Stimulated activated CD4-positive, alpha-beta T cell treated with anti-CD3 and anti-CD28 coated beads, Interleukin-1b, Interleukin-23, amount 100 ng/mL, for 24 hours (primary cell): ENCODE measurements at regions not wholly inside any gene's neighbourhood (a gene's known extent, or its start where the extent isn't known, plus 50 kb on each side); places are given as distances from the start of the nearest gene placed in this dataset.

Source experiments
- DNase-seq, 4 experiments: peaks; one replicate each; pipeline ENCODE4 v3.0.0-alpha.2; 2020; ENCODE audit warnings: low read depth in 4 of 4, low spot score in 1 of 4

- no peak for DNase-seq
These were observed 107.1 kb upstream of the POU3F3 start for GRCh38 chr2:104746858-104747257.

GRCh38 chr2:104749856-104750460, 104.0 kb upstream of the POU3F3 start:
- no peak for DNase-seq

- DNase-seq, result no peak
These were observed 101.4 kb upstream of the POU3F3 start for GRCh38 chr2:104752504-104752903.

- DNase-seq, result no peak
These were observed 98.7 kb upstream of the POU3F3 start for GRCh38 chr2:104755026-104755878.

GRCh38 chr2:104756118-104756517, 97.8 kb upstream of the POU3F3 start:
- no peak for DNase-seq

GRCh38 chr2:104757056-104757455, 96.9 kb upstream of the POU3F3 start:
- no peak for DNase-seq

- DNase-seq, result no peak
These were observed 95.7 kb upstream of the POU3F3 start for GRCh38 chr2:104758199-104758620.

DNA sequence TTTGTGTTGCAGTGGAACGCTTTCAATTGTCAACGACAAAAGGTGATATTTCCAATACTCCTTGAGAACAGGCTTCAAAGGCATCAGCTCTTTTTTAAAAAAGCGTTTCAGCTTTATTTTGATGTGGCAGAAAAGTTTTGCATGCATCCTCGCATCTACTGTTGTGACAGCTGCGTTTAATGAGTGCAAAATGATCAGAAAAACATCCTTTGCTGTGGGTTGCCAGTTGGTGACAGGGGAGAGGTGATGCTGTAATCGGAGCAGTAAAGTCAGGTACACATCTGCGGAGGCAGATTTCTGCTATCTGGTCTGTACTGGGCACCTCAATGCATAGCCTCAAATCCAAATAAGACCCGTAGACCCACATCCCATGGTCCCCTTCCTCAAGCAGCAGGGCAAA, 91.9 kb upstream of the POU3F3 start:
- no peak for DNase-seq

DNA sequence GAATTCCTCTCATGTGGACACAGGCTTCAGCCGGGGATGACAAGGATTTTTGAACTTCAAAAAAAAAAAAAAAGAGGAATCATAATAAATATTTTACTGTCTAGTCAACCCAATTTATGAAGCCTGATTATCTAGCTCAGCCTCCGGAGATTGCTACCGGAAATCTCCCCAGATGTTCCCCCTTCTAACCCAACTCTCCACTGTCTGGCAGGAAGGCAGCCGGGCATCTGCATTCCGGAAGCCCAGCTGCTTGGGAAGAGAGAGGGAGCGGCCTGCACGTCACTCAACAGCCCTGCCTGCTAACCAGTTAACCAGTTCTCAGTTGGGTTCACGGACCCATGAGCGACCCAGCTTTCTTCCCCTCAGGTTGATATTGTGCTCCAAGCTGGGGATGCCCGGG, 87.2 kb upstream of the POU3F3 start:
- DNase-seq, result no peak

- DNase-seq, result no peak
These were observed 85.2 kb upstream of the POU3F3 start for GRCh38 chr2:104768694-104769093.

GRCh38 chr2:104769096-104769495, 84.8 kb upstream of the POU3F3 start:
- DNase-seq, result no peak

GRCh38 chr2:104772996-104773395, 80.9 kb upstream of the POU3F3 start:
- DNase-seq, result no peak

- DNase-seq, result no peak
These were observed 79.3 kb upstream of the POU3F3 start for GRCh38 chr2:104774631-104775030.

DNA sequence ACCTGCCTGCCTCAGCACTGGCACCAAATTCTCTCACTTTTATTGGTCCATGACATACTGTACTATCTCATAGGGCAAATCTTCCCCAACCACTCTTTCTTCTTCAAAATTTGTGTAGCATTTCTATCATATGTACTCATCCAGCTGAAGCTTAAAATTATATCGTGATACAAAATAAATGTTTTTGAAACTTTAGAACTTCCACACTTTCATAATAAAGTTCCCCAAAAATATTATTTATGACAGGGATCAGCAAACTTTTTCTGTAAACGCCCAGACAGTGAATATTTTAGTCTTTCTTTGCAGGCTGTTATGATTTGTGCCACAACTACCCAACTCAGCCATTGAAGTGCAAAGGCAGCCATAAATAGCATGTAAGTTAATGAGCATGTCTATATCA, 76.2 kb upstream of the POU3F3 start:
- no peak for DNase-seq

- no peak for DNase-seq
These were observed 72.8 kb upstream of the POU3F3 start for GRCh38 chr2:104781151-104781550.

DNA sequence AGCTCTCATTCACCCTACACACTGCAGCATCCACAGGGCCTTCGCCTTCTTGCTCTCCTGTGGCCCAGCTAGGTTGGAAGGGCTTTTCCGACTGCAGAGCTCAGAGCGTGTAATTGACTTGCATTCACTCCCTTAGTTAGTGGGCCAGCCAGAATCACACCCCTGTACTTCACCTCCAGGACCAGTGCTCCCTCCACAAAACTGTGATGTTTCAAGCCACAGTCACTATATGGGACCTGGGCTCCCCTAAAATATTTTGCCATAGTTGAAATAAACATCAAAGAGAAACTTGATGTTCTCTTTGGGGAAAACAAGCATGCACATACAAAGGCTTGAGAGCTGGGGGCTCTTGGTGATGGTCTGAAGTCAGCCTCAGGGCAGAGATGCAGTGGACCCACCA, 69.7 kb upstream of the POU3F3 start:
- DNase-seq, result no peak

GRCh38 chr2:104786204-104786603, 67.7 kb upstream of the POU3F3 start:
- DNase-seq, result no peak

DNA sequence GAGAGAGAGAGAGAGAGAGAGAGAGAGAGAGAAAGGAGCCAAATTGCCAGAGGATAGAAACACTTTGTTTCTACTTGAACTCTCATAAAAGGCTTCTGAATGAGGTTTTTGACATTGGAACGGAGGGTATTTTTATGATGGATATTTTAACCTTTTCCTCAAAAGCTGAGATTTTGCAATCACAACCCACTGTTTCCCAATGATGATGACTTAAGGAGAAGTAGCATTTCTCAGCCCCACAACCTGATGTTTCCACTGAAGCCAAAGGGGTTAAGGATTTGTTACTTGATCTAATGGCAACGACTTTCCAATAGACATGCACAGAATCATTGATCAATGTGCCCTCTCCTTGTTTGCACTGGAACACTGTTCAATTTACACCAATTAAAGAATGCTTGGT, 67.1 kb upstream of the POU3F3 start:
- no peak for DNase-seq

- DNase-seq, result no peak
These were observed 66.4 kb upstream of the POU3F3 start for GRCh38 chr2:104787298-104788065.

DNA sequence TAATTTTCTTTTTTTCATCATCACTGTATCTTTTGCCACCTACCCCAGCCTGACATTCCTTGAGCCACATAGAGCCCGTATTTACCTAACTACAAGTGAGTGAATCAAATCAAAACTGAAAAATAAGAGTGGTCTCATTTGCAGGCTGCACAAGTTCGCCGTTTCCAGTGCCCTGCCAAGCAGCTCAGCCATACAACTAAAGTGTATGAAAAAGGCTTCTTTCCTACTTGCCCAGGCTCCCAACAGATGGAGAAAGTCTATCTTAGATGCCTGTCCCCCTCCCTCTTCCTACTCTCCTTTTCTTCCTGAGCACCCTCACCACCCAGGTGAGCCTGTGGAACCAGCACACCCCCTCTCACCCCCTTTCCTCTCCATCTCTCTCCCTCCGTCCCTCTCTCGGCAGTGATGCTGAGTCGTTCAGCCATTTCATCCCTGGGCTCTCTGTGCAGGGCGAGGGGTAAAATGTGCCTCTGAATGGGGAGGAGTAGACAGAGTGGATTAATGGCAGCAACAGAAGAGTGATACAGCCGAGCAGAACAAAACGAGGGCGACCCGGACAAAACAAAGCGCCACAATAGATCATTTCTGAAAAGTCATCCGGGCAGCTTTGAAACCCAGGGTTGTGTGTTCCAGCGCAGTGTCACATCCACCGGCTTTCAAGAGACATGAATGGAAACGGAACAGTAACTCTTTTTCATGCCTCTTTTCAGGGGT, 65.0 kb upstream of the POU3F3 start:
- DNase-seq, result no peak

DNA sequence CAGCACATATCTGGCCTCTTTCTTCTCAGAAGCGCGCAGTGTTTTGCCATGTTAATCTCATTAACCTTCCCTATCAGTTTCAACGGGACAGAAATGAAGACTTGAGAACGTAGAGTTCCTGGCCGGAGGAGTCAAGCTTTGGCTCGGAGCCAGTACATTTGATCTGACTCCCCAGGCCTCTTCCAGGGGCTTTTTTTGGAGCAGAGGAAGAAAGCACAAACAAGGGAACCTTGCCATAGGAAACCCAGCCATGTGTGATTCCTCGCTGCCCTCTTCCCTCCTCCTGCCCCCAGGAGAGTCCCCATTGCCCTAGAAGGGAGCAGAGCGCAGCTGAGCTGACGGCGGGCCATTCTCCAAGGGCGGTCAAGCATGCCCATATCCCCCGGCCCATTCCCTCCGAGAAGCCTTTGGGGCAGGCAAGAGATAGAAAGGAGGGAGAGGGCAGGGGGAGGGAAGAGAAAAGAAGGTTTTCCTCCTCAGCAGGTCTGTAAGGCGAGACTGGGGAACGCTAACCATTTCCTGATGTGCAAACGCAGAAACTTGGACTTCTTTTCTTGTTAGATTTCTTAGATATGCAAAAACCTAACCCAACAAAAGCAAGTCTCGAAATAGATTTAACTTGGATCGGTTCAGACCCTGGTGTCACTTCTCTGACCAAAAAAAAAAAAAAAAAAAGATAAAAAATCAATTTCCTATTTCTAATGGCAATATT, 63.7 kb upstream of the POU3F3 start:
- DNase-seq, result no peak
